Natural killer cell (primary cell): ENCODE measurements at regions not wholly inside any gene's neighbourhood (a gene's known extent, or its start where the extent isn't known, plus 50 kb on each side); places are given as distances from the start of the nearest gene placed in this dataset.

Source experiments
- ATAC-seq, 3 donors: fragments of 150-1000 bp in 2 of 3; fragments of 200-7000 bp in 1 of 3; cut with Tn5 transposase; 1 replicate in 1 of 3; 2 replicates in 2 of 3; pipeline ENCODE4 v1.10.0; 2021; ENCODE audit warnings: mild to moderate bottlenecking in 2 of 3, moderate library complexity in 2 of 3
- DNase-seq, 2 donors: peaks; one replicate each; pipeline versions ENCODE4 v3.0.0 to v3.0.0-alpha.2; 2013 to 2021; ENCODE audit warnings: mixed read lengths in 1 of 2
- H3K27ac ChIP-seq: one replicate; pipeline ENCODE4 v1.5.1; 2013; ENCODE audit warnings: mild to moderate bottlenecking, low read length
- H3K27me3 ChIP-seq: one replicate; pipeline ENCODE4 v1.6.1; 2013; ENCODE audit warnings: low read length; ENCODE audit not compliant: control insufficient read depth, insufficient read depth
- H3K36me3 ChIP-seq: one replicate; pipeline ENCODE4 v1.6.1; 2013; ENCODE audit warnings: low read length; ENCODE audit not compliant: control insufficient read depth, insufficient read depth
- H3K4me1 ChIP-seq: one replicate; pipeline ENCODE4 v1.6.1; 2013; ENCODE audit warnings: low read length; ENCODE audit not compliant: control insufficient read depth, insufficient read depth
- H3K4me3 ChIP-seq: one replicate; pipeline ENCODE4 v1.5.1; 2013; ENCODE audit warnings: low read length
- H3K9me3 ChIP-seq: one replicate; pipeline ENCODE4 v1.6.1; 2013; ENCODE audit warnings: low read length; ENCODE audit not compliant: control insufficient read depth, insufficient read depth
- H3K27ac Mint-ChIP-seq, 2 donors: one replicate each; pipeline ENCODE4 v1.8.0; 2022; ENCODE audit warnings: mild to moderate bottlenecking in 2 of 2, mixed read lengths in 2 of 2, moderate library complexity in 1 of 2
- H3K27me3 Mint-ChIP-seq, 2 donors: one replicate each; pipeline ENCODE4 v1.8.0; 2022; ENCODE audit warnings: low read depth in 2 of 2, mixed read lengths in 2 of 2
- H3K36me3 Mint-ChIP-seq: one replicate; pipeline ENCODE4 v1.8.0; 2022; ENCODE audit warnings: mixed read lengths
- H3K4me1 Mint-ChIP-seq, 2 donors: one replicate each; pipeline ENCODE4 v1.8.0; 2022; ENCODE audit warnings: mixed read lengths in 2 of 2
- H3K4me3 Mint-ChIP-seq: one replicate; pipeline ENCODE4 v1.8.0; 2022; ENCODE audit warnings: mild to moderate bottlenecking, moderate library complexity, mixed read lengths
- H3K9me3 Mint-ChIP-seq, 2 donors: one replicate each; pipeline ENCODE4 v1.8.0; 2022; ENCODE audit warnings: mixed read lengths in 2 of 2
- CTCF ChIP-seq: fragments of 200-600 bp; IDR thresholded peaks from one replicate; pipeline ENCODE4 v1.8.0; 2022; ENCODE audit warnings: antibody characterized with exemption
- WGBS: methylation state at CpG from one replicate; pipeline ENCODE4 v1.1.7; 2013; ENCODE audit warnings: missing lambda C conversion rate; ENCODE audit not compliant: insufficient coverage; 5-methylcytosine and 5-hydroxymethylcytosine counted together
- intact Hi-C: fragments of 100-400 bp; cut with micrococcal nuclease; formaldehyde crosslinking; loops from one replicate; pipeline ENCODE4 v1.14.2; 2022

GRCh38 chr12:75636607-75637006, 125.2 kb upstream of the KRR1 start:
- Histone ChIP-seq H3K9me3 (no peaks in the 10 kb centered on the region), H3K27me3 (no peaks in the 10 kb centered on the region), H3K27ac (no peak overlapping the region), H3K36me3 (no peaks in the 10 kb centered on the region), H3K4me3 (no peak overlapping the region), H3K4me1 (peaks cover 5% of the 10 kb centered on the region)
- ATAC-seq (no peak), DNase-seq (no peak)
- peaks cover 0 to 4% of the 10 kb centered on the region in 2 donors for H3K27me3 Mint-ChIP-seq
- 98% methylated on average over 4 of the region's 4 CpGs for WGBS
- H3K36me3 Mint-ChIP-seq, result no peaks in the 10 kb centered on the region
- H3K4me3 Mint-ChIP-seq, result no peak overlapping the region
- peaks cover 24 to 30% of the 10 kb centered on the region in 2 donors for H3K4me1 Mint-ChIP-seq
- no peak for TF ChIP-seq CTCF
- H3K27ac Mint-ChIP-seq, result peak overlapping the region in 1 of 2 donors; percentile 37
- intact Hi-C loops, result loop anchor here (5.0 kb wide), 1 partner anchor 396 kb away; the partner anchor contains the start of gene PHLDA1
- no peaks in the 10 kb centered on the region for H3K9me3 Mint-ChIP-seq

- Histone ChIP-seq H3K36me3 (no peaks in the 10 kb centered on the region), H3K4me3 (no peak overlapping the region), H3K27ac (peak overlapping the region; percentile 7), H3K27me3 (no peaks in the 10 kb centered on the region), H3K9me3 (no peaks in the 10 kb centered on the region), H3K4me1 (peaks cover under 1% of the 10 kb centered on the region)
- Mint-ChIP-seq H3K27ac (peak overlapping the region; percentile 3 to 37), H3K4me3 (peak overlapping the region; percentile 25), H3K9me3 (no peaks in the 10 kb centered on the region), H3K27me3 (peaks cover 0 to 4% of the 10 kb centered on the region in 2 donors), H3K4me1 (peaks cover 17 to 23% of the 10 kb centered on the region in 2 donors), H3K36me3 (no peaks in the 10 kb centered on the region)
- DNase-seq (no peak), ATAC-seq (peak; percentile 82 to 94 (median 92))
- 45% methylated on average over 5 of the region's 6 CpGs for WGBS
- TF ChIP-seq CTCF, result no peak
- intact Hi-C loops, result loop anchor here (5.0 kb wide), 1 partner anchor 396 kb away; the partner anchor contains the start of gene PHLDA1
Measured at GRCh38 chr12:75635606-75636444, 124.4 kb upstream of the KRR1 start.

- intact Hi-C loops, result loop anchor here (5.0 kb wide), 1 partner anchor 398 kb away; the partner anchor contains the start of gene PHLDA1
- Histone ChIP-seq H3K4me3 (no peak overlapping the region), H3K27ac (no peak overlapping the region), H3K36me3 (no peaks in the 10 kb centered on the region), H3K27me3 (no peaks in the 10 kb centered on the region), H3K9me3 (no peaks in the 10 kb centered on the region), H3K4me1 (no peaks in the 10 kb centered on the region)
- Mint-ChIP-seq H3K36me3 (no peaks in the 10 kb centered on the region), H3K4me3 (no peak overlapping the region), H3K27me3 (peaks cover 0 to 4% of the 10 kb centered on the region in 2 donors), H3K27ac (peak overlapping the region in 1 of 2 donors; percentile 7), H3K4me1 (peaks cover 13 to 18% of the 10 kb centered on the region in 2 donors), H3K9me3 (no peaks in the 10 kb centered on the region)
- DNase-seq (no peak), ATAC-seq (no peak)
- 82% methylated on average over 2 of the region's 3 CpGs for WGBS
- no peak for TF ChIP-seq CTCF
Measured at GRCh38 chr12:75634244-75635222, 123.1 kb upstream of the KRR1 start.
